GM19328 (cell line): ENCODE measurements at regions not wholly inside any gene's neighbourhood (a gene's known extent, or its start where the extent isn't known, plus 50 kb on each side); places are given as distances from the start of the nearest gene placed in this dataset.
"Not testable (repeated sequence)": the region's sequence is repeated elsewhere in the genome, so short reads cannot be mapped to it uniquely, and the experiment has no call there.

Experiments
- ATAC-seq: cut with Tn5 transposase; IDR thresholded peaks from one replicate; pipeline ENCODE4 v1.9.1; 2021; ENCODE audit warnings: mild to moderate bottlenecking, moderate library complexity; ENCODE audit not compliant: unreplicated experiment

DNA sequence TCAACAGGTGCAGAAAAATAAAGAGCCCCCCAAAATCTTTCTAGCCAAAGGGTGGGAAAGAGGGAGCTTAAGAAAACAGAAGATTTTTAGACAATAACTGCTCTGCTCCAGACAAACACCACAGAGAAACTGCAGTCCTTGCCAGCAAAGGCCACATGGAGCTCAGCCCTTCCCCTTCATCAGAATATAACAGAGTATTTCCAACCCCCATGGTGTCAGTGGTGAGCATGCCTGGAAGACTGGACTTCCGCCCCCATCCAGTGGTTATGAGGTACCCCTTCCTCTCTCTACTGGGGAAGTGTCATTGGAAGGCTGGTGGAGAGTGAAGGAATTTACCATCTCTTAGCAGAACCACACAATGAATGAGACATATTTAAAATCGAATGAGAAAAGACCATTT is 1007.3 kb upstream of the CELF2 start:
- no peak for ATAC-seq

DNA sequence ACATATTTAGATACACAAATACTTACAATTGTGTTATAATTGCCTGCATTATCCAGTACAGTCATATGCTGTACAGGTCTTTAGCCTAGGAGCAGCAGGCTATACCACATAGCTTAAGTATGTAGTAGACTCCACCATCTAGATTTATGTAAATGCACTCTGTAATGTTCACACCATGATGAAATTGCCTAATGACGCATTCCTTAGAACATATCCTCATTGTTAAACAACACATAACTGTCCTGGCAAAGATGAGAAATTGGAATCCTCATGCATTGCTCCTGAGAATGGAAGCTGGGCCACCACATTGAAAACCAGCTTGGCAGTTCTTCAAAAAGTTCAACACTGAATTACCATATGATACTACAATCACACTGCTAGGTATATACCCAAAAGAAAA is 1002.8 kb upstream of the CELF2 start:
- no peak for ATAC-seq

DNA sequence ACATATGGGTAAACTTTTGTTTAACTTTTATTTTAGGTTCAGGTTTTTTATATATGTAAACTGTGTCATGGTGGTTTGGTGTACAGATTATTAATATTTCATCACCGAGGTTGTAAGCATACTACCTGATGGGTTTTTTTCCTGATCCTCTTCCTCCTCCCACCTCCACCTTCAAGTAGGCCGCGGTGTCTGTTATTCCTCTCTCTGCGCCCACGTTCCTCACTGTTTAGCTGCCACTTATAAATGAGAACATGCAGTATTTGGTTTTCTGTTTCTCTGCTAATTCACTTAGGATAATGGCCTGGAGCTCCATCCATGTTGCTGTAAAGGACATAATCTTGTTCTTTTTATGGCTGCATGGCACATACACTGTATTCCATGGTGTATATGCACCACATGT is 1000.0 kb upstream of the CELF2 start:
- ATAC-seq = no peak

DNA sequence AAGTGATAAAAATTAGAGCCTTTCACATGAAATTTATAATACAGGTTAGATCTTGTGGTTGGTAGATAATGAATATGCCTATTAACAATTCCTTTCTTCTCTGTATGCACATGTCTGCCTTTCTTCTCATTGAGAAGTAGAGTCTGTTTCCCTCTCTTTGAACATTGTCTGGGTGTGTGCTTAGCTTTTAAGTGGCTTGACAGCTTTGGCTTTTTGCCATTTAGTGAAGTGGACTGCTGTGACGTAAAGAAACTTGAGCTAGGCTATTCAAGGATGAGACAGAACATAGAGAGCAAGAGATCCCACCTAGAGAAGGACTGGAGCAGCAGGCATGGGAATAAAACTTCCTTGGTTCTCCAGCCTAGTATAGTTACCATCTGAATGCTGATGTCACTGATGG is 996.7 kb upstream of the CELF2 start:
- no peak for ATAC-seq

DNA sequence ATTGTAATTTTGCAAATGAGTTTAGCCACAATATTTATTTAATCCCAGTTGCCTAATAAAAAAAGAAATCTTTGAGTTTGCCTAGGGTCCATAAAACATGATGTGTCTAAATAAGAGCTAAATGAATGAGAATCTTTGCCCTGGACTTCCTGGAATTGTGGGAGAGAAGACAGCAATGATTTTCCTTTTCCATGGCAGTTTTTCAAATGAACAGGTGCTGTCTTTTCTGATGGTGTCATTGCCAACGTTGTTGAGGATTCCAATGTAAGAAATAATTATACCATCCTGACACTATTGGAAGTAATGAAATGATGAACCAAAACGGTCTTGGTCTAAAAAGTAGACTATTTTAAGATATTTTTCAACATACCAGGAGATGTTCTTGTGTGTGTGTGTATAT is 984.7 kb upstream of the CELF2 start:
- ATAC-seq = no peak

DNA sequence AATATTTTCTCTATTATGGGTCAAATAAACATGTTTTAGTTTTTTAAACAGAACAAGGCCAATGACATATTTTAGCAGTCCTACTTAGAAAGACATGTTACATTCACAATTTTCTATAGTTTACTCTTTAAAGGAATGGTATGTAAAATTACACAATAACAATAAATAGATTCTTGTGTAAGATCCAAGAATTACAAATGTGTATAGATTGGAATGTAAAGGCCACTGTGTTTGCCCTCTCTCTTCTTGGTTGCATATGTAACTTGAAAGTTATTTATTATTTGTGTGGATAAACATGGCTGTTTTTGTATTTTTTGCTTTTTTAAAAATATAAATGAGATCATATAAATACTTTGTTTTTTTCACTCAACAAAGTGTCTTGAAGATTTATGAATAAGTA is 979.3 kb upstream of the CELF2 start:
- no peak for ATAC-seq

DNA sequence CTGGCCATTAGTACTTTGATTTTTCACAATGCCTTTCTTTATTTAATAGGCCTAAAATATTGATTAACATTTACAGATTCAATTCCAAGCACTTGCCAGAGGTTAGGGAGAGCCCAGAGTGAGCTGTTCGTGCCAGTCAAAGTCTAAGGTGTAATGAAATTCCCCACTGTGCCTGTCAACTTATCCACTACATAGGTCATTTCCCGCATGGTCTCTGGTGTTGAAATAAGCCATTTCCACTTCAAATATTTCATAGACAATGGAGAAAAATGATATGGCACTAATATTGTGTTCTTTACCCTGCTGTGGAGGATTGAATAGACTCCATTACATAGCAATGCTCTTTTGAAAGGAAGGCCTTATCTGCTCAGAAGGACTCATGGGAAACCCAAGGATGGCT is 978.1 kb upstream of the CELF2 start:
- ATAC-seq = no peak

DNA sequence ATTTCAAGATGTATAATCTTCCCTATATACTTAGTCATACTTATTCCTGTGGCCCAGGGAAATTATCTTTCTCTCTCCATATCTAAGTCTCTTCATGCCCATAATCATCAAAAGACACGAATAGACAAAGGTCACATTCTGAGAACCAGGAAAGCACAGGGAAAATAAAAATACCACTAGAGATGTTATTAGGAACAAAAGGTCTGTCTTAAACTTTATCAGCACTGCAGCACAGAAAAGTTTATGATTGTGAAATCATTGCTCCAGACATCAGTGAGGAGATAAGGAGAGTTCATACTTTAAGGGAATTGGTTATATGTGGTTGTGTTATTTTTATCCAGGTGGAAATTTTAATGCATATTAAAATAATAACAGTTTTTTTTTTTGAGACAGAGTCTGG is 974.6 kb upstream of the CELF2 start:
- ATAC-seq = no peak

DNA sequence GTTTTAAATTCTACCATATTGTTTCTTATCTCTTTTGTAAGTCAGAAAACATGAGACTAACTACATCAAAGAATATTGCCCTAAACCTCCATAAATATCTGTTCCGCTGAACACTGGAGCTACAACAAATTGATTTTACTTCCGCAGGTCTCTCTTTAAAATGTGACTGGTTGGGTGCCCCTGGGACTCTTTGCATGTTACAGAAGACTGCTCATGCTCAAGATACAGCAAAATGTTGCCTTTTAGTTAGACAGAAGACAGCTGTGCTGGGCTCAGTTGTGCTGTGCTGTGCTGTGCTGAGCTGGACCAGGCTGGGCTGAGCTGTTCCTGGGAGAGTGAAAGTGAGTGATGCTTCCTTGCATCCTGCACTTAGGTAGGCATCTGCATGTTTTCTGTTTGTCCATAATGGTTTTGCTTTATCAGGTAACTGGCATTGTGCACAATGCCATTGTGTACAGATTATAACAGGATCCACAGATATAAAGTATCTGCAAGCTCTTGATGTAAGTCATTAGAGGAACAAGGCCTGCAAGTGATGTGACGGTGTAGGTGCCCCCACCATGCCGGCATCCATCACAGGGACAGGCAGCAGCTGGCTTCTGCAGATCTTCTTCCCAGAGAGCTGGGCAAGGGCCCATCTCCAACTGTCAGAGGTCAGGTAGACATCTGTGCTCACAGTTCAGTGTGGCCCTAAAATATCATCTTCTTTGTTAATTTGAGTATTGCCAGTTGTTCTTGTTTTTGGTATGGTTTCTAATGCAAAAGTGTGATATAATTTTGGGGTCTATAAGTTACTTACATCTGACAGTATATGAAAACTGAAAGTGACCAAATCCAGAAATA is 972.5 kb upstream of the CELF2 start:
- ATAC-seq = no peak

DNA sequence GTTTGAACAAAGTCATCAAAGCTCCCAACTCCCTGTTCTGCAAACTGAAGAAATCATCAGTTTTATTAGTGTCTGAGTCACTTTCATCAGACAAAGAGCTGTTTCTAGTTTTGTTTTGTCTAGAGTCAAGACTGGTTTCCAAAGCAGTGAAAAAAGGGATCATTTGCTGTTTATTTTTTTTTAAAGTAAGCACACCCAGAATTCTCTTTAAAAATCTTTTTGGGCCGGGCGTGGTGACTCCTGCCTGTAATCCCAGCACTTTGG is 972.0 kb upstream of the CELF2 start:
- no peak for ATAC-seq

DNA sequence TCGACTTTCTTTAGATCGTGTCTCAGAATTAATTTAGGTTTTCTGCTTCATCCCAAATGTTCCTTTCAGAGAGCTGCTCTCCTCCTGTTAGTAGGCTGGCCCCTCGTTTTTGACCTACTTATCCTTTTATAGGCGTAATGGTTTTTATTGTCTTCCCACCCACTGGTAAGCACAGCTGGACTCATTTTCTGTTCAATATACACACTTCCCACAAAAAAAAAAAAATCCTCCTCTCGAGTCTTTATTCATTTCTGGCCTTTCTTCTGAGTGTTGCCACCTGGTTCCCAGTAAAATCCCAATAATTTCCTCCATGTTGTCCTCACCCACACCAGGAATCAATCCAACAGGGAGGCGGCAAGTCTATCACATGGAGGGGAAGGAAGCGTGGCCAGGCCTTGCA is 970.2 kb upstream of the CELF2 start:
- no peak for ATAC-seq

DNA sequence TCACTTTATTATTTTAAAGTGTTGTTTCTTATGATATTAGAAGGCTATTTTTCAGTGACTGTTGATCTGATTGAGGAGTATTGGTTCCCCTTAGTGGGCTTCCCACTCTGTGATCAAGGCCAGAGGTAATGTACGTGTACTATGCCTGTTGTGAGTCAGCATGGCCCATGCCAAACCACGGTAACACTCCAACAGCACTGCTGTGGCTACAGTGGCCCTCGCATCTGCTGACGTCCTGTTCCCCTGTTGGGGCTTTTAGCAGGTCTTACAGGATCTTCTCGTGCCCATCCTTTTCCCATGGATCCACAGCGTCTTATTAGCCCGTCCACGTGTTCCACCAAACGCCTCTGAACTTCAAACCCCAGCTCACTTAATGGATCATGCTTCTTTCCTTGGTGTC is 964.6 kb upstream of the CELF2 start:
- ATAC-seq = no peak

DNA sequence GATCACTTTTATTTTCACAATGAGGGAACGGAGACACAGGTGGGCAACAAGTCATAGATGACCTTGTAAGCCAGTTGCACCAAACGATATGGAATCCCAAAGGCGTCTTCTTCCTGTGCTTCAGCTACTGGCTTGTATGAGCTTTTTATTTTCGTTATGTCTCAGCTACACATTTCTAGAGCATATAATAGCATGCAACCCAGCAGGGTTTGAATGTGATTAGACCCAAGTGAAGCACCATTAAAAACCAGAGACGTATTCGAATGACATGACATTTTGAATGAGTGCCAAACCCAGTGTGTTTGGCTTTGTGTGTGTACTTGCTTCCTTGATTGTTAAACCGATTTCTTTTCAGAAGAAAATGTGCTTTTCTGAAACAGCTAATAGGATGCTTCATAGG is 963.2 kb upstream of the CELF2 start:
- no peak for ATAC-seq

DNA sequence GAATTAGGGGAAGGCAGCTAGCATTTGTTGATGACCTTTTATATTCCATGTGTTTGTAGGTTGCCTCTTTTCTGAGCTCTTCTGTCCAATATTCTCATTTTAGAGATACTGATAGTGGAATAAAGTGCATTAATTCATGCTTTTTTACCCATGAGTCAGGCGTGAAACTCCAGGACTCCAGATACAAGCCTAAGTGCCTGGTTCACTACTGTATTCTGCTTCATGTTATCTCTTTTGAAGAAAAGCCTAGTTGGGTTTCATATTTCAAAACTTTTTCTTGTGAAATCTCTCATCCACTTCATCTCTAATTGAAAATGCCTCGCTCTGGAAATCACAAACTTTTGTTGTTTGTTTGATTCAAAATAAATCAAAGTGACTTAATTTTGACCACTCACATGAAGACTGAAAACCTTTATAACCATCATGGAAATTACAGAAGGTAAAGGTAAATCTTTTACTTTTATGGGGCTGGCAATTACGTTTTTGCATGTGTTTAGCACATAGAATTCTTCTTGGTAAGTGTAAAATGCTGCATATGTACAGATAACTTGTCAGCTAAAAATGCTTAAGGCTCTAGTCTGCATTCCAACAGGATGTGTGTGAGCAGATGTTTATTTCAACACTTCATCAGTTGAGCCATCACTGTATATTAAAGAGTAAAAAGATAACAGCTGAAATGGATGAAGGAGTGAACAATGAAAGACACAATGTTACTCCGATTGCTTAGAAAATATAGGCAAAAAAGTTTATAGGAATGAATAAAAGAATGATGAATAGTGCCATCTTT is 961.8 kb upstream of the CELF2 start:
- no peak for ATAC-seq

DNA sequence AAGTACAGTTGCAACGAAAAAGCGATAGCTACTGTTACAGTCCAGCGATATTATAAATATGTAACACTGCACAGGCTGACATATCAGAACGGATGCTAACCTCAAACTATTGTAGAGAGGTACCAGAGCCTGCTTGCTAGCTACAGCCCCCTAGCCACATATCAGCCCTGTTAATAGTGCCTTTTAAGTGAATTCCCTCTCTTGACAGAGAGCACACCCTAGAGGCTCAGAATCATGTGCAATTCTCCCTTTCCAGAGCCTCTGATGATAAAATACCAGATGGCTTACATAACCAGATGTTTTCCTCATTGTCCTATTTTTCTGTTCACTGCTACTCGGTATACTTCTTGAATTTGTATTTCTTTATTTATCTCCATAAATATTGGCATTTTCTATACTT is 960.7 kb upstream of the CELF2 start:
- no peak for ATAC-seq

DNA sequence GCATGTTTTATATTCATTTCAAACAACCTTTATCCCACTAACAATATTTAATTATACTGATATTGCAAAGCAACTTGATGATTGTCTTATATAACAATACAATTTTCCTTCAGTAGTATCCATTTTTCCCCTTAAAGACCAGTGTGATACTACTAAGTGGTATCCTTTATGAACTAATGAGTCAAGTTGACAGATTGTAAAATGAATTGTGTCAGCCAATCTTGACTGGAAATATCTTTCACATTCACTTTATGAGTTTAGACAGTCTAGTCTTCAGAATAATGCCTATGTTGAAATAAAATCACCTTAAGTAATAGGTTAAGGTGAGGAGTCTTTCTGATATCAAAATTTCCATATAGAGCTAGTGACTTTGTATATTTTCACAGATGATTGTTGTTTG is 950.0 kb upstream of the CELF2 start:
- ATAC-seq = no peak

DNA sequence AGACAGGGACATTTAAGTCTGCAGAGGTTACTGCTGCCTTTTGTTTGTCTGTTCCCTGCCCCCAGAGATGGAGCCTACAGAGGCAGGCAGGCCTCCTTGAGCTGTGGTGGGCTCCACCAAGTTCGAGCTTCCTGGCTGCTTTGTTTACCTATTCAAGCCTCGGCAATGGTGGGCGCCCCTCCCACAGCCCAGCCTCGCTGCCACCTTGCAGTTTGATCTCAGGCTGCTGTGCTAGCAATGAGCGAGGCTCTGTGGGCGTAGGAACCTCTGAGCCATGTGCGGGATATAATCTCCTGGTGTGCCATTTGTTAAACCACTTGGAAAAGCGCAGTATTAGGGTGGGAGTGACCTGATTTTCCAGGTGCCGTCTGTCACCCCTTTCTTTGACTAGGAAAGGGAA is 942.8 kb upstream of the CELF2 start:
- not testable (repeated sequence) for ATAC-seq

DNA sequence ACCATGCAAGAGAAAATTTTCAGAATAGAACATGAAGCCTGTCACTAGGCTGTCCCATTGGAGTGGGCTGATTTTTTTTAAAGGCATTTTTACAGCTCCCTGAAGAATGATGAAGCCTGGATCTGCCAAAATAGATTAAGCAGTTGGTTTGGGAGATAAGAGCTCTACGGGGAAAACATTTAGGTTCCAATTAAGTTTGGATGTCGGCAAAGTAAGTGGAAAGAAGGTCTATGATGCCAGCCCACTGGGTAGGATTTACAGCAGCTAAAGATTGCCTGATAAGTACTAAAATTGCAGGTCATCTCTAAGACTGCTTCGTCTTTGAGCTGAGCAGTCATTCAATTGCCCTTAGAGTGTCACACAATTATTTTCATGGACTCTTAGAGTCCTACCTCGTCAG is 939.2 kb upstream of the CELF2 start:
- no peak for ATAC-seq

DNA sequence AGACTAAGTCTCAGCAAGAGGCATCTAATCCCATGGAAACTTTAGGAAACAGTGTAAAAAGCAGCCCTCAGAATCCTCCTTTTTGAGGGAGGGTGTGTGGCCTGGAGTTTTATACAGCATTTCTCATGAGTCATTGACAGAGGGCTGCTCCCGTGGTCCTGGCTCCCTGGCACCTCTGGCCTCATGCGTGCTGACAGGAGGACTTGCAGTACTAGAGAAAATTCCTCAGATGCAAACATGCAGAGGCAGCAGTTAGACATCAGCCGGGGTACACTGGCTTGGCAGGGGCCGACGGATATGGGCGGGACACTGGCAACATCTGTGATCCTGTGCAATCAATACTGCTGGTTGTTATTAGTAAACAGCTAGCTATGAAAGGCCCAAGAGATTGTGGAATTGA is 925.1 kb upstream of the CELF2 start:
- no peak for ATAC-seq

DNA sequence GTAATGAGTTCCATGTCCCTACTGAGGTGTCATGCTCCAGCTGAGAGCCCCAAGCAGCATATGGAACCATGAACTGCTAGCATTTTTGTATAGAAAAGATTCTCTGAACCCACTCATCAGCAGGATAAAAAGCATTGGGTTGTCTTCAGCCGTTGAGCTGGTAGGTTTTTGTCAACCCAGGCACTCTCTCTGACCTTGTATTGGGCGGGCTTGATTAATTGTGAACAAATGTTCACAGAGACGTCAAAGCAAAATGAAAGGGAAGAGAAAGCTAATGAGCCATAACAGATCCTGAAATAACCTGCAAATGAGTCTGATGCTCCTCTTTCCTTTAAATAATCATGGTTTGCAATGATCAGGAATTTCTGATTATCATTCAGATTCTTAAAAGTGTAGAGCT is 924.7 kb upstream of the CELF2 start:
- no peak for ATAC-seq

DNA sequence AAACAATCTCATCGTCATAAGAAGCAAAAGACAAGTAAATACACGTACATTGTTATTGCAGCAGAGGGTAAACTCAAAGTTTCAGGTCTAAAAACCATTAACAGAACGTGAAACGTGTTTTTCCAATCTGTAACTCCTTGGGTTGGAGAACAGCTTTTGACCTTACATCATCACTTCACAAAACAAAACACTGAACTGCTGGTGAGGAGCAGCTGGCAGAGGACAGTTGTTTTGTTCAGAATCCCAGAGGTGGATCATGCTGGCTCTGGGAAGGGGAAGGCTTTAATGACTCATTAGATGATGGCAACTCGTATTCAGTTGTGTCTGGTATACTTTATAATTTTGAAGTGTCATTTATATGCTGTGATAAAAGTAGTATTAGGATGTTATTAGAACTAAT is 923.0 kb upstream of the CELF2 start:
- ATAC-seq = no peak

DNA sequence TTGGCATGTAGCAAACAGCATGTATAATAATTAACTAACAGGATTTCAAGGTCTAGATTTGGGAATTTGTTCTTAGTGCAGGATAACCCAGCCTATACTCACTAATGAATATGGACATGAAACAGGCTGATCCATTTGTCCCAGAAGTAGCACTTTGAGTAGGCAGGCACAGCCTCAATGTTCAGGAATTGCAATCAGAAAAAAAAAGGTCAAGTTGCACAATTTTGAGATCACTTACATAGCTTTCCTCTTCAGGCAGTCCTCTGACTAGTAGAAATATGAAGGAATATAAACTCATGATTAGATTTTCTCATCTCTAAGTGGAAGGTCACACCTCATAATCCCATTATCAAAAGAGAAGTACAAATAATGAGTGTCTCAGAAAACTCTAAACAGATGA is 921.4 kb upstream of the CELF2 start:
- no peak for ATAC-seq

DNA sequence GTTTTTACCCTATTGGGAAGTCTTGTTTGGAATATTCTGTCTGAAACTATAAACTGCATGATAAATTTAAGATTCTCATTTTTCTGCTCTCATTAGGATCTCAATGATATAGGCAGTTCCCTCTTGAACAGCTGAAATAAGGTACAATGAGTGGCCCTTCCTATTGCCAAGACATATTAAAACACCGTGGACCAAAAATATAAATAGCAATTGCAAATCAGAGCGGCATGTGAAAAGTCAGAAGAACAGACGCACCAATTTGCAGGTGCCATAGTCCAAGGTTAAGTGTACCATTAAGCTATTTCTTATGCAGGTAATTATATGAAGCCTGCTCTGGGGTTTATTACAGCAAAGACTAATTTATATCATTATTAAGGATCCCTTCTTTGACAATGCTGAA is 920.8 kb upstream of the CELF2 start:
- no peak for ATAC-seq
